HepG2 (cell line): ENCODE measurements at regions not wholly inside any gene's neighbourhood (a gene's known extent, or its start where the extent isn't known, plus 50 kb on each side); places are given as distances from the start of the nearest gene placed in this dataset.

Experiments
- ATAC-seq: fragments of 200-7000 bp; cut with Tn5 transposase; 3 replicates; pipeline ENCODE4 v1.9.1; 2020; ENCODE audit warnings: mild to moderate bottlenecking, moderate library complexity
- BruUV-seq: library from RNA; stranded (reverse); fragments of 400-500 nt; replicated peaks from 2 replicates; lab custom pipeline; 2021; lab: Mats Ljungman, UMichigan
- CTCF ChIA-PET: fragments of 300-600 bp; formaldehyde crosslinking; extraction: SDS; loops from one replicate; lab custom pipeline; 2021; ENCODE audit warnings: low total read pairs, inconsistent platforms, low intra/inter-chr PET ratio; lab: Yijun Ruan, JAX
- POLR2A ChIA-PET: fragments of 350-600 bp; sonication (Branson Sonifier 250); formaldehyde crosslinking; loops from one replicate; lab custom pipeline; 2020; ENCODE audit warnings: antibody characterized with exemption, inconsistent platforms; lab: Yijun Ruan, JAX
- DNase-seq: peaks from one replicate; pipeline ENCODE4 v3.0.0-alpha.2; 2015; ENCODE audit warnings: low spot score
- FAIRE-seq: peaks from 3 replicates; lab custom pipeline; 2011; peaks lifted over from hg19 to GRCh38; lab: Jason Lieb, UNC
- H2AFZ ChIP-seq: one replicate; pipeline ENCODE4 v1.6.1; 2011; ENCODE audit warnings: low read length, inconsistent platforms
- H3K27ac ChIP-seq: fragments of 300-600 bp; 3 replicates; pipeline ENCODE4 v1.8.0; 2011; ENCODE audit warnings: mixed run types, mild to moderate bottlenecking, mixed read lengths, low read length, inconsistent platforms; ENCODE audit not compliant: insufficient read depth; ENCODE audit errors: extremely low read length
- H3K27me3 ChIP-seq, 2 experiments: fragments of 200-600 bp in 1 of 2; 2 replicates in 1 of 2; 3 replicates in 1 of 2; pipeline versions ENCODE4 v1.6.0 to v1.8.0; 2011; ENCODE audit warnings: low read length in 2 of 2, mild to moderate bottlenecking in 2 of 2, moderate library complexity in 2 of 2, inconsistent platforms in 1 of 2; ENCODE audit not compliant: insufficient read depth in 2 of 2, control insufficient read depth in 1 of 2
- H3K36me3 ChIP-seq, 2 experiments: fragments of 200-600 bp in 1 of 2; replicated peaks in 1 of 2; 2 replicates in 1 of 2; 3 replicates in 1 of 2; pipeline versions ENCODE4 v1.5.1 to v1.8.0; 2011; ENCODE audit warnings: low read length in 2 of 2, inconsistent platforms in 1 of 2; ENCODE audit not compliant: insufficient read depth in 2 of 2, control insufficient read depth in 1 of 2
- H3K4me1 ChIP-seq: 2 replicates; pipeline ENCODE4 v1.5.1; 2012; ENCODE audit warnings: low read length, inconsistent platforms; ENCODE audit not compliant: insufficient read depth
- H3K4me2 ChIP-seq: 2 replicates; pipeline ENCODE4 v1.6.0; 2011; ENCODE audit warnings: low read depth, low read length, inconsistent platforms
- H3K4me3 ChIP-seq, 3 experiments: fragments of 200-600 bp in 1 of 3; sonication (generic), shearing (Covaris generic) in 1 of 3; replicated peaks in 1 of 3; 2 replicates each; pipeline ENCODE4 v1.5.1; 2011 to 2016; ENCODE audit warnings: low read length in 3 of 3, inconsistent platforms in 2 of 3, low read depth in 2 of 3, mild to moderate bottlenecking in 2 of 3, control low read depth in 1 of 3, mixed read lengths in 1 of 3; ENCODE audit not compliant: insufficient read depth in 1 of 3
- H3K79me2 ChIP-seq: one replicate; pipeline ENCODE4 v1.6.1; 2011; ENCODE audit warnings: low read length, inconsistent platforms; ENCODE audit not compliant: insufficient read depth
- H3K9ac ChIP-seq: 2 replicates; pipeline ENCODE4 v1.6.0; 2011; ENCODE audit warnings: mild to moderate bottlenecking, low read depth, low read length, inconsistent platforms; ENCODE audit not compliant: insufficient read depth
- H3K9me3 ChIP-seq: 2 replicates; pipeline ENCODE4 v1.5.1; 2012; ENCODE audit warnings: mild to moderate bottlenecking, low read length
- H4K20me1 ChIP-seq: 2 replicates; pipeline ENCODE4 v1.6.0; 2011; ENCODE audit warnings: inconsistent platforms, mild to moderate bottlenecking, low read length, moderate library complexity; ENCODE audit not compliant: insufficient read depth
- HOXA5 ChIP-seq: sonication (generic); formaldehyde crosslinking; IDR thresholded peaks from 2 replicates; pipeline ENCODE4 v1.4.0; 2020; ENCODE audit warnings: missing genetic modification reagents
- ZC3H4 ChIP-seq: sonication (generic); formaldehyde crosslinking; IDR thresholded peaks from 2 replicates; pipeline ENCODE4 v1.4.0; 2020; ENCODE audit warnings: missing genetic modification reagents, borderline replicate concordance
- ZKSCAN1 ChIP-seq: fragments of 150-350 bp; IDR thresholded peaks from 2 replicates; pipeline ENCODE4 v1.6.1; 2014; ENCODE audit warnings: low read length
- ZMYM2 ChIP-seq: sonication (generic); formaldehyde crosslinking; IDR thresholded peaks from 2 replicates; pipeline ENCODE4 v1.8.0; 2022; ENCODE audit warnings: mild to moderate bottlenecking, missing genetic modification reagents
- ZNF460 ChIP-seq: sonication (generic); formaldehyde crosslinking; IDR thresholded peaks from 2 replicates; pipeline ENCODE4 v1.5.1; 2020; ENCODE audit warnings: missing genetic modification reagents, mild to moderate bottlenecking, borderline replicate concordance
- ZNF552 ChIP-seq: sonication (generic); formaldehyde crosslinking; IDR thresholded peaks from 2 replicates; pipeline ENCODE4 v1.9.0; 2022; ENCODE audit warnings: missing genetic modification reagents, mild to moderate bottlenecking, borderline replicate concordance
- WGBS: methylation state at CpG from one replicate; pipeline ENCODE4 v1.1.6; 2017; ENCODE audit warnings: low lambda C conversion rate; 5-methylcytosine and 5-hydroxymethylcytosine counted together
- in situ Hi-C: cut with HindIII; loops from 2 replicates; pipeline ENCODE4 v1.10.0; 2017; ENCODE audit warnings: low pct_unique_long_range_greater_than_20kb; ENCODE audit not compliant: extremely low pct_ligation_motif_present
- intact Hi-C: fragments of 100-400 bp; cut with micrococcal nuclease; formaldehyde crosslinking; loops from one replicate; pipeline ENCODE4 v1.10.0; 2022; ENCODE audit not compliant: unreplicated experiment
- TF ChIP-seq, protein P1 (sequence below): sonication (generic); formaldehyde crosslinking; IDR thresholded peaks from 2 replicates; pipeline ENCODE4 v1.9.0; 2022; ENCODE audit warnings: missing genetic modification reagents, mild to moderate bottlenecking, borderline replicate concordance
- TF ChIP-seq, protein P2 (sequence below): sonication (generic); formaldehyde crosslinking; IDR thresholded peaks from 2 replicates; pipeline ENCODE4 v1.8.0; 2022; ENCODE audit warnings: mild to moderate bottlenecking, missing genetic modification reagents; ENCODE audit not compliant: insufficient replicate concordance
- TF ChIP-seq, protein P3 (sequence below): sonication (generic); formaldehyde crosslinking; IDR thresholded peaks from one replicate; pipeline ENCODE4 v1.5.1; 2020; ENCODE audit warnings: mild to moderate bottlenecking, missing genetic modification reagents; ENCODE audit errors: not compliant biosample characterization
- TF ChIP-seq, protein P4 (sequence below): fragments of 450-650 bp; IDR thresholded peaks from 2 replicates; pipeline ENCODE4 v1.6.1; 2016

DNA sequence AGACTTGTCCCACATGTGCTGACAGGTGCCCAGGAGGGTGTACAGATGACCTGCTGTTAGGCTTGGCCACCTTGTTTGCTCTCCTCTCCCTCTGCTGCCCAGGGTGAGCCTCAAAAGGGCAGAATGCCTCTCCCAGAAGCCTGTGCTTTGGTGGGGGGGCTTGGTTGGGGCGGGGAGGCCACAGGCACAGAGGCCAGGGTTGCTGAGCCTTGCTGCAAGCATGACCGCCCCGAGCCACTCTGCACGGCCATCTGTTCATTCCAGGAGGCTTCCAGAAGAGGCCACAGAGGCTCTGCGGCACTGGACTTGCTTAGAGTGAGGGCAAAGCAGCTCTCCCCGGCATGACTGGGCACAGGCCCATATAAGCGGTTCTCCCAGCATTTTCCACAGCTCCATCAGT, 190.8 kb downstream of the GLRX3 start:
- CTCF ChIA-PET: no interaction called here
- no CpG with 5 or more reads among the region's 7 CpGs for WGBS
- BruUV-seq: no TSS peak

More for the DNA sequence above, 190.8 kb downstream of the GLRX3 start:
- FAIRE-seq (no peak), DNase-seq (no peak), ATAC-seq (no peak)
- no peaks in the 10 kb centered on the region for H3K27me3 ChIP-seq
- no peaks in the 10 kb centered on the region for H4K20me1 ChIP-seq
- intact Hi-C loops (no loop called here), in situ Hi-C loops (no loop called here)
- H3K9me3 ChIP-seq: peaks cover 19% of the 10 kb centered on the region; the same call in 1 of the 2 replicates
- no peaks in the 10 kb centered on the region for H3K79me2 ChIP-seq
- POLR2A ChIA-PET: no interaction called here
- TF ChIP-seq, protein P1, sequence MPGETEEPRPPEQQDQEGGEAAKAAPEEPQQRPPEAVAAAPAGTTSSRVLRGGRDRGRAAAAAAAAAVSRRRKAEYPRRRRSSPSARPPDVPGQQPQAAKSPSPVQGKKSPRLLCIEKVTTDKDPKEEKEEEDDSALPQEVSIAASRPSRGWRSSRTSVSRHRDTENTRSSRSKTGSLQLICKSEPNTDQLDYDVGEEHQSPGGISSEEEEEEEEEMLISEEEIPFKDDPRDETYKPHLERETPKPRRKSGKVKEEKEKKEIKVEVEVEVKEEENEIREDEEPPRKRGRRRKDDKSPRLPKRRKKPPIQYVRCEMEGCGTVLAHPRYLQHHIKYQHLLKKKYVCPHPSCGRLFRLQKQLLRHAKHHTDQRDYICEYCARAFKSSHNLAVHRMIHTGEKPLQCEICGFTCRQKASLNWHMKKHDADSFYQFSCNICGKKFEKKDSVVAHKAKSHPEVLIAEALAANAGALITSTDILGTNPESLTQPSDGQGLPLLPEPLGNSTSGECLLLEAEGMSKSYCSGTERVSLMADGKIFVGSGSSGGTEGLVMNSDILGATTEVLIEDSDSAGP (CRISPR knock-in tag): no peak
- TF ChIP-seq, protein P2, sequence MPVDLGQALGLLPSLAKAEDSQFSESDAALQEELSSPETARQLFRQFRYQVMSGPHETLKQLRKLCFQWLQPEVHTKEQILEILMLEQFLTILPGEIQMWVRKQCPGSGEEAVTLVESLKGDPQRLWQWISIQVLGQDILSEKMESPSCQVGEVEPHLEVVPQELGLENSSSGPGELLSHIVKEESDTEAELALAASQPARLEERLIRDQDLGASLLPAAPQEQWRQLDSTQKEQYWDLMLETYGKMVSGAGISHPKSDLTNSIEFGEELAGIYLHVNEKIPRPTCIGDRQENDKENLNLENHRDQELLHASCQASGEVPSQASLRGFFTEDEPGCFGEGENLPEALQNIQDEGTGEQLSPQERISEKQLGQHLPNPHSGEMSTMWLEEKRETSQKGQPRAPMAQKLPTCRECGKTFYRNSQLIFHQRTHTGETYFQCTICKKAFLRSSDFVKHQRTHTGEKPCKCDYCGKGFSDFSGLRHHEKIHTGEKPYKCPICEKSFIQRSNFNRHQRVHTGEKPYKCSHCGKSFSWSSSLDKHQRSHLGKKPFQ (CRISPR knock-in tag): no peak
- TF ChIP-seq ZNF460 (CRISPR knock-in tag) (no peak), ZNF552 (no peak), ZKSCAN1 (no peak), ZC3H4 (no peak), HOXA5 (CRISPR knock-in tag) (no peak), ZMYM2 (CRISPR knock-in tag) (no peak)
- TF ChIP-seq, protein P3, sequence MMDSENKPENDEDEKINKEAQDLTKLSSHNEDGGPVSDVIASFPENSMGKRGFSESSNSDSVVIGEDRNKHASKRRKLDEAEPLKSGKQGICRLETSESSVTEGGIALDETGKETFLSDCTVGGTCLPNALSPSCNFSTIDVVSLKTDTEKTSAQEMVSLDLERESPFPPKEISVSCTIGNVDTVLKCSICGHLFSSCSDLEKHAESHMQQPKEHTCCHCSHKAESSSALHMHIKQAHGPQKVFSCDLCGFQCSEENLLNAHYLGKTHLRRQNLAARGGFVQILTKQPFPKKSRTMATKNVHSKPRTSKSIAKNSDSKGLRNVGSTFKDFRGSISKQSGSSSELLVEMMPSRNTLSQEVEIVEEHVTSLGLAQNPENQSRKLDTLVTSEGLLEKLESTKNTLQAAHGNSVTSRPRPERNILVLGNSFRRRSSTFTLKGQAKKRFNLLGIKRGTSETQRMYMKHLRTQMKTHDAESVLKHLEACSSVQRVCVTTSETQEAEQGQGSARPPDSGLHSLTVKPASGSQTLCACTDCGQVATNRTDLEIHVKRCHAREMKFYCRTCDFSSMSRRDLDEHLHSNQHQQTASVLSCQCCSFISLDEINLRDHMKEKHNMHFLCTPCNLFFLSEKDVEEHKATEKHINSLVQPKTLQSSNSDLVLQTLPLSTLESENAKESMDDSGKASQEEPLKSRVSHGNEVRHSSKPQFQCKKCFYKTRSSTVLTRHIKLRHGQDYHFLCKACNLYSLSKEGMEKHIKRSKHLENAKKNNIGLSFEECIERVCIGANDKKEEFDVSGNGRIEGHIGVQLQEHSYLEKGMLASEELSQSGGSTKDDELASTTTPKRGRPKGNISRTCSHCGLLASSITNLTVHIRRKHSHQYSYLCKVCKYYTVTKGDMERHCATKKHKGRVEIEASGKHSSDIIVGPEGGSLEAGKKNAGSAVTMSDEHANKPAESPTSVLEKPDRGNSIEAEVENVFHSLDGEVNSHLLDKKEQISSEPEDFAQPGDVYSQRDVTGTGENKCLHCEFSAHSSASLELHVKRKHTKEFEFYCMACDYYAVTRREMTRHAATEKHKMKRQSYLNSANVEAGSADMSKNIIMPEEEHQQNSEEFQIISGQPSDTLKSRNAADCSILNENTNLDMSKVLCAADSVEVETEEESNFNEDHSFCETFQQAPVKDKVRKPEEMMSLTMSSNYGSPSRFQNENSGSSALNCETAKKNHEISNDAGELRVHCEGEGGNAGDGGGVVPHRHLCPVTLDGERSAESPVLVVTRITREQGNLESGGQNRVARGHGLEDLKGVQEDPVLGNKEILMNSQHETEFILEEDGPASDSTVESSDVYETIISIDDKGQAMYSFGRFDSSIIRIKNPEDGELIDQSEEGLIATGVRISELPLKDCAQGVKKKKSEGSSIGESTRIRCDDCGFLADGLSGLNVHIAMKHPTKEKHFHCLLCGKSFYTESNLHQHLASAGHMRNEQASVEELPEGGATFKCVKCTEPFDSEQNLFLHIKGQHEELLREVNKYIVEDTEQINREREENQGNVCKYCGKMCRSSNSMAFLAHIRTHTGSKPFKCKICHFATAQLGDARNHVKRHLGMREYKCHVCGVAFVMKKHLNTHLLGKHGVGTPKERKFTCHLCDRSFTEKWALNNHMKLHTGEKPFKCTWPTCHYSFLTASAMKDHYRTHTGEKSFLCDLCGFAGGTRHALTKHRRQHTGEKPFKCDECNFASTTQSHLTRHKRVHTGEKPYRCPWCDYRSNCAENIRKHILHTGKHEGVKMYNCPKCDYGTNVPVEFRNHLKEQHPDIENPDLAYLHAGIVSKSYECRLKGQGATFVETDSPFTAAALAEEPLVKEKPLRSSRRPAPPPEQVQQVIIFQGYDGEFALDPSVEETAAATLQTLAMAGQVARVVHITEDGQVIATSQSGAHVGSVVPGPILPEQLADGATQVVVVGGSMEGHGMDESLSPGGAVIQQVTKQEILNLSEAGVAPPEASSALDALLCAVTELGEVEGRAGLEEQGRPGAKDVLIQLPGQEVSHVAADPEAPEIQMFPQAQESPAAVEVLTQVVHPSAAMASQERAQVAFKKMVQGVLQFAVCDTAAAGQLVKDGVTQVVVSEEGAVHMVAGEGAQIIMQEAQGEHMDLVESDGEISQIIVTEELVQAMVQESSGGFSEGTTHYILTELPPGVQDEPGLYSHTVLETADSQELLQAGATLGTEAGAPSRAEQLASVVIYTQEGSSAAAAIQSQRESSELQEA (CRISPR knock-in tag): no peak
- TF ChIP-seq, protein P4, sequence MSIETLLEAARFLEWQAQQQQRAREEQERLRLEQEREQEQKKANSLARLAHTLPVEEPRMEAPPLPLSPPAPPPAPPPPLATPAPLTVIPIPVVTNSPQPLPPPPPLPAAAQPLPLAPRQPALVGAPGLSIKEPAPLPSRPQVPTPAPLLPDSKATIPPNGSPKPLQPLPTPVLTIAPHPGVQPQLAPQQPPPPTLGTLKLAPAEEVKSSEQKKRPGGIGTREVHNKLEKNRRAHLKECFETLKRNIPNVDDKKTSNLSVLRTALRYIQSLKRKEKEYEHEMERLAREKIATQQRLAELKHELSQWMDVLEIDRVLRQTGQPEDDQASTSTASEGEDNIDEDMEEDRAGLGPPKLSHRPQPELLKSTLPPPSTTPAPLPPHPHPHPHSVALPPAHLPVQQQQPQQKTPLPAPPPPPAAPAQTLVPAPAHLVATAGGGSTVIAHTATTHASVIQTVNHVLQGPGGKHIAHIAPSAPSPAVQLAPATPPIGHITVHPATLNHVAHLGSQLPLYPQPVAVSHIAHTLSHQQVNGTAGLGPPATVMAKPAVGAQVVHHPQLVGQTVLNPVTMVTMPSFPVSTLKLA: no peak
- no peaks in the 10 kb centered on the region for H3K4me1 ChIP-seq
- H3K9ac ChIP-seq: no peak overlapping the region
- no peak overlapping the region for H3K27ac ChIP-seq
- H3K4me3 ChIP-seq: no peak overlapping the region
- no peak overlapping the region for H3K4me2 ChIP-seq
- H2AFZ ChIP-seq: no peak overlapping the region
- H3K36me3 ChIP-seq: no peaks in the 10 kb centered on the region
